Neural progenitor cell (in vitro differentiated cells): ENCODE measurements at regions not wholly inside any gene's neighbourhood (a gene's known extent, or its start where the extent isn't known, plus 50 kb on each side); places are given as distances from the start of the nearest gene placed in this dataset.
A peak's percentile ranks its signal among the peaks of the same experiment; 100 is the strongest.

ENCODE experiments used
- DNase-seq: peaks from one replicate; pipeline ENCODE4 v3.0.0-alpha.2; 2016; ENCODE audit warnings: low spot score
- H2AFZ ChIP-seq: fragments of 200-600 bp; sonication (generic); replicated peaks from 2 replicates; pipeline ENCODE4 v1.6.1; 2016; ENCODE audit warnings: antibody characterized with exemption
- H3F3A ChIP-seq: fragments of 200-600 bp; sonication (generic); 2 replicates; pipeline ENCODE4 v1.6.1; 2016; ENCODE audit warnings: antibody characterized with exemption, low read depth
- H3K27ac ChIP-seq: fragments of 200-600 bp; sonication (generic); 2 replicates; pipeline ENCODE4 v1.5.1; 2016; ENCODE audit warnings: mild to moderate bottlenecking
- H3K27me3 ChIP-seq: fragments of 200-600 bp; sonication (generic); 2 replicates; pipeline ENCODE4 v1.6.1; 2016; ENCODE audit warnings: mild to moderate bottlenecking, moderate library complexity
- H3K36me3 ChIP-seq: fragments of 200-600 bp; sonication (generic); 2 replicates; pipeline ENCODE4 v1.5.1; 2016
- H3K4me1 ChIP-seq: fragments of 200-600 bp; sonication (generic); 2 replicates; pipeline ENCODE4 v1.6.1; 2016; ENCODE audit warnings: mixed run types
- H3K4me2 ChIP-seq: fragments of 200-600 bp; sonication (generic); 2 replicates; pipeline ENCODE4 v1.6.1; 2016
- H3K4me3 ChIP-seq: fragments of 200-600 bp; sonication (generic); 2 replicates; pipeline ENCODE4 v1.5.1; 2016
- H3K79me2 ChIP-seq: fragments of 200-600 bp; sonication (generic); 2 replicates; pipeline ENCODE4 v1.6.1; 2016; ENCODE audit warnings: low read depth
- H3K9ac ChIP-seq: fragments of 200-600 bp; sonication (generic); 2 replicates; pipeline ENCODE4 v1.6.1; 2016
- H3K9me3 ChIP-seq: fragments of 200-600 bp; sonication (generic); 2 replicates; pipeline ENCODE4 v1.5.1; 2016; ENCODE audit warnings: low read depth
- H4K20me1 ChIP-seq: fragments of 200-600 bp; sonication (generic); 2 replicates; pipeline ENCODE4 v1.6.1; 2016; ENCODE audit warnings: low read depth
- H3K27ac Mint-ChIP-seq: 3 replicates; pipeline ENCODE4 v1.8.0; 2021; ENCODE audit warnings: mixed read lengths
- H3K27me3 Mint-ChIP-seq: 2 replicates; pipeline ENCODE4 v1.8.0; 2022; ENCODE audit warnings: low read depth, mild to moderate bottlenecking, inconsistent platforms, moderate library complexity, mixed read lengths; ENCODE audit not compliant: insufficient read depth
- H3K36me3 Mint-ChIP-seq: 3 replicates; pipeline ENCODE4 v1.8.0; 2021; ENCODE audit warnings: mixed read lengths
- H3K4me1 Mint-ChIP-seq: 3 replicates; pipeline ENCODE4 v1.8.0; 2021; ENCODE audit warnings: mixed read lengths
- H3K4me3 Mint-ChIP-seq: 3 replicates; pipeline ENCODE4 v1.8.0; 2021; ENCODE audit warnings: mild to moderate bottlenecking, moderate library complexity, mixed read lengths
- H3K9me3 Mint-ChIP-seq: 3 replicates; pipeline ENCODE4 v1.8.0; 2020; ENCODE audit warnings: mixed read lengths
- EZH2 ChIP-seq: fragments of 200-600 bp; sonication (generic); IDR thresholded peaks from 2 replicates; pipeline ENCODE4 v1.6.1; 2017; ENCODE audit warnings: antibody characterized with exemption, mild to moderate bottlenecking, moderate library complexity
- EZH2phosphoT487 ChIP-seq: fragments of 200-600 bp; sonication (generic); IDR thresholded peaks from 2 replicates; pipeline ENCODE4 v1.6.1; 2017; ENCODE audit warnings: antibody characterized with exemption
- TF ChIP-seq, protein P1 (sequence below): fragments of 200-600 bp; sonication (generic); IDR thresholded peaks from 2 replicates; pipeline ENCODE4 v1.5.1; 2017; ENCODE audit warnings: antibody characterized with exemption, mild to moderate bottlenecking

- Histone ChIP-seq H2AFZ (peak overlapping the region; percentile 9), H3K4me2 (no peak overlapping the region), H3K36me3 (no peaks in the 10 kb centered on the region), H3K4me3 (no peak overlapping the region), H3K9ac (no peak overlapping the region), H3K4me1 (no peaks in the 10 kb centered on the region), H3K27me3 (no peaks in the 10 kb centered on the region), H4K20me1 (no peaks in the 10 kb centered on the region), H3K9me3 (no peaks in the 10 kb centered on the region), H3F3A (no peaks in the 10 kb centered on the region), H3K27ac (no peak overlapping the region), H3K79me2 (no peaks in the 10 kb centered on the region)
- DNase-seq: no peak
- Mint-ChIP-seq H3K4me1 (peaks cover 3% of the 10 kb centered on the region), H3K27ac (no peak overlapping the region), H3K36me3 (no peaks in the 10 kb centered on the region), H3K4me3 (no peak overlapping the region), H3K27me3 (no peaks in the 10 kb centered on the region), H3K9me3 (no peaks in the 10 kb centered on the region)
- TF ChIP-seq, protein P1, sequence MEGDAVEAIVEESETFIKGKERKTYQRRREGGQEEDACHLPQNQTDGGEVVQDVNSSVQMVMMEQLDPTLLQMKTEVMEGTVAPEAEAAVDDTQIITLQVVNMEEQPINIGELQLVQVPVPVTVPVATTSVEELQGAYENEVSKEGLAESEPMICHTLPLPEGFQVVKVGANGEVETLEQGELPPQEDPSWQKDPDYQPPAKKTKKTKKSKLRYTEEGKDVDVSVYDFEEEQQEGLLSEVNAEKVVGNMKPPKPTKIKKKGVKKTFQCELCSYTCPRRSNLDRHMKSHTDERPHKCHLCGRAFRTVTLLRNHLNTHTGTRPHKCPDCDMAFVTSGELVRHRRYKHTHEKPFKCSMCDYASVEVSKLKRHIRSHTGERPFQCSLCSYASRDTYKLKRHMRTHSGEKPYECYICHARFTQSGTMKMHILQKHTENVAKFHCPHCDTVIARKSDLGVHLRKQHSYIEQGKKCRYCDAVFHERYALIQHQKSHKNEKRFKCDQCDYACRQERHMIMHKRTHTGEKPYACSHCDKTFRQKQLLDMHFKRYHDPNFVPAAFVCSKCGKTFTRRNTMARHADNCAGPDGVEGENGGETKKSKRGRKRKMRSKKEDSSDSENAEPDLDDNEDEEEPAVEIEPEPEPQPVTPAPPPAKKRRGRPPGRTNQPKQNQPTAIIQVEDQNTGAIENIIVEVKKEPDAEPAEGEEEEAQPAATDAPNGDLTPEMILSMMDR: no peak
- no peak for TF ChIP-seq EZH2phosphoT487
- TF ChIP-seq EZH2: no peak
These were observed 161.8 kb upstream of the DCN start for GRCh38 chr12:91344408-91344807.

- Mint-ChIP-seq H3K4me1 (peaks cover 3% of the 10 kb centered on the region), H3K9me3 (no peaks in the 10 kb centered on the region), H3K4me3 (no peak overlapping the region), H3K36me3 (no peaks in the 10 kb centered on the region), H3K27me3 (no peaks in the 10 kb centered on the region), H3K27ac (no peak overlapping the region)
- Histone ChIP-seq H2AFZ (no peak overlapping the region), H3K36me3 (no peaks in the 10 kb centered on the region), H3F3A (no peaks in the 10 kb centered on the region), H3K9ac (no peak overlapping the region), H3K79me2 (no peaks in the 10 kb centered on the region), H3K9me3 (no peaks in the 10 kb centered on the region), H3K4me1 (no peaks in the 10 kb centered on the region), H3K4me2 (no peak overlapping the region), H3K27ac (no peak overlapping the region), H3K27me3 (no peaks in the 10 kb centered on the region), H3K4me3 (no peak overlapping the region), H4K20me1 (no peaks in the 10 kb centered on the region)
- no peak for DNase-seq
- TF ChIP-seq EZH2: no peak
- no peak for TF ChIP-seq EZH2phosphoT487
- TF ChIP-seq, protein P1: no peak
These were observed 160.4 kb upstream of the DCN start for GRCh38 chr12:91343010-91343409.

- no peaks in the 10 kb centered on the region for H3K4me1 ChIP-seq
These were observed 156.5 kb upstream of the DCN start for GRCh38 chr12:91339106-91339505.

More at GRCh38 chr12:91339106-91339505, 156.5 kb upstream of the DCN start:
- no peaks in the 10 kb centered on the region for H3K27me3 Mint-ChIP-seq
- no peak overlapping the region for H3K4me3 ChIP-seq
- peaks cover 3% of the 10 kb centered on the region for H3K4me1 Mint-ChIP-seq
- H3K4me2 ChIP-seq: no peak overlapping the region
- no peak overlapping the region for H2AFZ ChIP-seq
- H3K27ac ChIP-seq: no peak overlapping the region
- H3K9ac ChIP-seq: no peak overlapping the region
- DNase-seq: no peak
- H3K79me2 ChIP-seq: no peaks in the 10 kb centered on the region
- no peaks in the 10 kb centered on the region for H3K27me3 ChIP-seq
- no peaks in the 10 kb centered on the region for H4K20me1 ChIP-seq
- H3K27ac Mint-ChIP-seq: no peak overlapping the region
- TF ChIP-seq EZH2: no peak
- TF ChIP-seq, protein P1: no peak
- no peak for TF ChIP-seq EZH2phosphoT487
- H3K36me3 ChIP-seq: no peaks in the 10 kb centered on the region
- no peak overlapping the region for H3K4me3 Mint-ChIP-seq
- H3F3A ChIP-seq: no peaks in the 10 kb centered on the region
- no peaks in the 10 kb centered on the region for H3K9me3 ChIP-seq
- H3K36me3 Mint-ChIP-seq: no peaks in the 10 kb centered on the region
- H3K9me3 Mint-ChIP-seq: no peaks in the 10 kb centered on the region
